ENCODE measurements at regions not wholly inside any gene's neighbourhood (a gene's known extent, or its start where the extent isn't known, plus 50 kb on each side); places are given as distances from the start of the nearest gene placed in this dataset.

DNA sequence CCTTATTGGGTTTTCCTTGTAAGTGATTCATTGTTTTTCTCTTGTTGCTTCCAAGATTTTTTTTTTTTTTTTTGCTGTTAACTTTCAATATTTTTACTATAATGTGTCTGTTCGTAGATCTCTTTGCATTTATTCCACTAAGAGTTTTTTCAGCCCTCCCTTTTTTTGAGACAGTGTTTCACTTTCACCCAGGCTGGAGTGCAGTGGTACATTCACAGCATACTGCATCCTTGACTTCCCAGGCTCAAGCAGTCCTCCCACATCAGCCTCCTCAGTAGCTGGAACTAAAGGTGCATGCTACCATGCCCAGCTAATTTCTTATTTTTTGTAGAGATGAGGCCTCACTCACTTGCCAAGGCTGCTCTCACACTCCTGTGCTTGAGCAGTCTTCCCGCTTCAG lies 1282.0 kb upstream of the CNTN5 start (continued):
- TF ChIP-seq, protein P1, sequence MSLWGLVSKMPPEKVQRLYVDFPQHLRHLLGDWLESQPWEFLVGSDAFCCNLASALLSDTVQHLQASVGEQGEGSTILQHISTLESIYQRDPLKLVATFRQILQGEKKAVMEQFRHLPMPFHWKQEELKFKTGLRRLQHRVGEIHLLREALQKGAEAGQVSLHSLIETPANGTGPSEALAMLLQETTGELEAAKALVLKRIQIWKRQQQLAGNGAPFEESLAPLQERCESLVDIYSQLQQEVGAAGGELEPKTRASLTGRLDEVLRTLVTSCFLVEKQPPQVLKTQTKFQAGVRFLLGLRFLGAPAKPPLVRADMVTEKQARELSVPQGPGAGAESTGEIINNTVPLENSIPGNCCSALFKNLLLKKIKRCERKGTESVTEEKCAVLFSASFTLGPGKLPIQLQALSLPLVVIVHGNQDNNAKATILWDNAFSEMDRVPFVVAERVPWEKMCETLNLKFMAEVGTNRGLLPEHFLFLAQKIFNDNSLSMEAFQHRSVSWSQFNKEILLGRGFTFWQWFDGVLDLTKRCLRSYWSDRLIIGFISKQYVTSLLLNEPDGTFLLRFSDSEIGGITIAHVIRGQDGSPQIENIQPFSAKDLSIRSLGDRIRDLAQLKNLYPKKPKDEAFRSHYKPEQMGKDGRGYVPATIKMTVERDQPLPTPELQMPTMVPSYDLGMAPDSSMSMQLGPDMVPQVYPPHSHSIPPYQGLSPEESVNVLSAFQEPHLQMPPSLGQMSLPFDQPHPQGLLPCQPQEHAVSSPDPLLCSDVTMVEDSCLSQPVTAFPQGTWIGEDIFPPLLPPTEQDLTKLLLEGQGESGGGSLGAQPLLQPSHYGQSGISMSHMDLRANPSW (CRISPR knock-in tag; IDR thresholded peaks at IDR 0.05), result no peak
- TF ChIP-seq, protein P2, sequence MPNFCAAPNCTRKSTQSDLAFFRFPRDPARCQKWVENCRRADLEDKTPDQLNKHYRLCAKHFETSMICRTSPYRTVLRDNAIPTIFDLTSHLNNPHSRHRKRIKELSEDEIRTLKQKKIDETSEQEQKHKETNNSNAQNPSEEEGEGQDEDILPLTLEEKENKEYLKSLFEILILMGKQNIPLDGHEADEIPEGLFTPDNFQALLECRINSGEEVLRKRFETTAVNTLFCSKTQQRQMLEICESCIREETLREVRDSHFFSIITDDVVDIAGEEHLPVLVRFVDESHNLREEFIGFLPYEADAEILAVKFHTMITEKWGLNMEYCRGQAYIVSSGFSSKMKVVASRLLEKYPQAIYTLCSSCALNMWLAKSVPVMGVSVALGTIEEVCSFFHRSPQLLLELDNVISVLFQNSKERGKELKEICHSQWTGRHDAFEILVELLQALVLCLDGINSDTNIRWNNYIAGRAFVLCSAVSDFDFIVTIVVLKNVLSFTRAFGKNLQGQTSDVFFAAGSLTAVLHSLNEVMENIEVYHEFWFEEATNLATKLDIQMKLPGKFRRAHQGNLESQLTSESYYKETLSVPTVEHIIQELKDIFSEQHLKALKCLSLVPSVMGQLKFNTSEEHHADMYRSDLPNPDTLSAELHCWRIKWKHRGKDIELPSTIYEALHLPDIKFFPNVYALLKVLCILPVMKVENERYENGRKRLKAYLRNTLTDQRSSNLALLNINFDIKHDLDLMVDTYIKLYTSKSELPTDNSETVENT (CRISPR knock-in tag; IDR thresholded peaks at IDR 0.05), result no peak
- TF ChIP-seq PCBP1 (IDR thresholded peaks at IDR 0.05; ENCODE audit: low read depth, low read length, poor library complexity, severe bottlenecking), result no peak
- TF ChIP-seq, protein P3, sequence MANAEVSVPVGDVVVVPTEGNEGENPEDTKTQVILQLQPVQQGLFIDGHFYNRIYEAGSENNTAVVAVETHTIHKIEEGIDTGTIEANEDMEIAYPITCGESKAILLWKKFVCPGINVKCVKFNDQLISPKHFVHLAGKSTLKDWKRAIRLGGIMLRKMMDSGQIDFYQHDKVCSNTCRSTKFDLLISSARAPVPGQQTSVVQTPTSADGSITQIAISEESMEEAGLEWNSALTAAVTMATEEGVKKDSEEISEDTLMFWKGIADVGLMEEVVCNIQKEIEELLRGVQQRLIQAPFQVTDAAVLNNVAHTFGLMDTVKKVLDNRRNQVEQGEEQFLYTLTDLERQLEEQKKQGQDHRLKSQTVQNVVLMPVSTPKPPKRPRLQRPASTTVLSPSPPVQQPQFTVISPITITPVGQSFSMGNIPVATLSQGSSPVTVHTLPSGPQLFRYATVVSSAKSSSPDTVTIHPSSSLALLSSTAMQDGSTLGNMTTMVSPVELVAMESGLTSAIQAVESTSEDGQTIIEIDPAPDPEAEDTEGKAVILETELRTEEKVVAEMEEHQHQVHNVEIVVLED (CRISPR knock-in tag; IDR thresholded peaks at IDR 0.05), result no peak
- no peak for TF ChIP-seq SMAD4 (CRISPR knock-in tag; conservative IDR thresholded peaks at IDR 0.05)
- TF ChIP-seq RHOXF2B (CRISPR knock-in tag; conservative IDR thresholded peaks at IDR 0.05), result no peak
- TF ChIP-seq STAG1 (CRISPR knock-in tag; IDR thresholded peaks at IDR 0.05; ENCODE audit: borderline replicate concordance), result no peak

Measured in K562 (cell line).